Natural killer cell (primary cell): ENCODE measurements at regions not wholly inside any gene's neighbourhood (a gene's known extent, or its start where the extent isn't known, plus 50 kb on each side); places are given as distances from the start of the nearest gene placed in this dataset.

Experiments used
- ATAC-seq, 3 donors: fragments of 150-1000 bp in 2 of 3; fragments of 200-7000 bp in 1 of 3; cut with Tn5 transposase; 1 replicate in 1 of 3; 2 replicates in 2 of 3; pipeline ENCODE4 v1.10.0; 2021; ENCODE audit warnings: mild to moderate bottlenecking in 2 of 3, moderate library complexity in 2 of 3
- DNase-seq, 2 donors: peaks; one replicate each; pipeline versions ENCODE4 v3.0.0 to v3.0.0-alpha.2; 2013 to 2021; ENCODE audit warnings: mixed read lengths in 1 of 2
- H3K27ac ChIP-seq: one replicate; pipeline ENCODE4 v1.5.1; 2013; ENCODE audit warnings: mild to moderate bottlenecking, low read length
- H3K27me3 ChIP-seq: one replicate; pipeline ENCODE4 v1.6.1; 2013; ENCODE audit warnings: low read length; ENCODE audit not compliant: control insufficient read depth, insufficient read depth
- H3K36me3 ChIP-seq: one replicate; pipeline ENCODE4 v1.6.1; 2013; ENCODE audit warnings: low read length; ENCODE audit not compliant: control insufficient read depth, insufficient read depth
- H3K4me1 ChIP-seq: one replicate; pipeline ENCODE4 v1.6.1; 2013; ENCODE audit warnings: low read length; ENCODE audit not compliant: control insufficient read depth, insufficient read depth
- H3K4me3 ChIP-seq: one replicate; pipeline ENCODE4 v1.5.1; 2013; ENCODE audit warnings: low read length
- H3K9me3 ChIP-seq: one replicate; pipeline ENCODE4 v1.6.1; 2013; ENCODE audit warnings: low read length; ENCODE audit not compliant: control insufficient read depth, insufficient read depth
- H3K27ac Mint-ChIP-seq, 2 donors: one replicate each; pipeline ENCODE4 v1.8.0; 2022; ENCODE audit warnings: mild to moderate bottlenecking in 2 of 2, mixed read lengths in 2 of 2, moderate library complexity in 1 of 2
- H3K27me3 Mint-ChIP-seq, 2 donors: one replicate each; pipeline ENCODE4 v1.8.0; 2022; ENCODE audit warnings: low read depth in 2 of 2, mixed read lengths in 2 of 2
- H3K36me3 Mint-ChIP-seq: one replicate; pipeline ENCODE4 v1.8.0; 2022; ENCODE audit warnings: mixed read lengths
- H3K4me1 Mint-ChIP-seq, 2 donors: one replicate each; pipeline ENCODE4 v1.8.0; 2022; ENCODE audit warnings: mixed read lengths in 2 of 2
- H3K4me3 Mint-ChIP-seq: one replicate; pipeline ENCODE4 v1.8.0; 2022; ENCODE audit warnings: mild to moderate bottlenecking, moderate library complexity, mixed read lengths
- H3K9me3 Mint-ChIP-seq, 2 donors: one replicate each; pipeline ENCODE4 v1.8.0; 2022; ENCODE audit warnings: mixed read lengths in 2 of 2
- WGBS: methylation state at CpG from one replicate; pipeline ENCODE4 v1.1.7; 2013; ENCODE audit warnings: missing lambda C conversion rate; ENCODE audit not compliant: insufficient coverage; 5-methylcytosine and 5-hydroxymethylcytosine counted together
- intact Hi-C: fragments of 100-400 bp; cut with micrococcal nuclease; formaldehyde crosslinking; loops from one replicate; pipeline ENCODE4 v1.14.2; 2022
- TF ChIP-seq, protein P1 (sequence below): fragments of 200-600 bp; IDR thresholded peaks from one replicate; pipeline ENCODE4 v1.8.0; 2022; ENCODE audit warnings: antibody characterized with exemption

DNA sequence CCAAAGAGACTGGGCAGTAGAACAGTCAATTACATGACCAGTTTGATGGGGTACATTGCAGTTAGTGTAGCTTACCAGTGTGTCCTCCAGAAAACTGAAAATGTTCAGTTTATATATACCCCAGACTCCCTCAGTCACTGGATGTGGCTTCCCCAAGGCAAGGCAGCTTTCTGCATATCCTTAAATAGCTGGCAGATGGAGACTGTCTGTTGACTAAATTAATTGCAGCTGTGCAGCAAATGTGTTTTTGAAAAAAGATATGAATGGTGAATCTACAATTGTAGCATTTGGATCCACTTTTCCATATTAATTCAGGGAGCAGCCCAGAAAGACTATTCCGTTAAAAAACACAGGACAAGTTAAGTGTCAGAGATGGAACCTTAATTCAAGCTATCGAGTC lies 565.1 kb upstream of the CCDC179 start:
- no peak overlapping the region for H3K4me3 Mint-ChIP-seq

GRCh38 chr11:23429569-23429968 lies 569.3 kb upstream of the CCDC179 start:
- DNase-seq (no peak), ATAC-seq (no peak)
- H3K4me3 Mint-ChIP-seq: no peak overlapping the region
- Histone ChIP-seq H3K4me3 (no peak overlapping the region), H3K27ac (no peak overlapping the region), H3K36me3 (no peaks in the 10 kb centered on the region), H3K4me1 (no peaks in the 10 kb centered on the region), H3K27me3 (no peaks in the 10 kb centered on the region), H3K9me3 (no peaks in the 10 kb centered on the region)
- WGBS: 100% methylated on average over 1 of the region's 3 CpGs
- H3K4me1 Mint-ChIP-seq: no peaks in the 10 kb centered on the region
- peaks cover 0 to 2% of the 10 kb centered on the region in 2 donors for H3K27me3 Mint-ChIP-seq
- peaks cover 0 to 4% of the 10 kb centered on the region in 2 donors for H3K9me3 Mint-ChIP-seq
- no peaks in the 10 kb centered on the region for H3K36me3 Mint-ChIP-seq
- TF ChIP-seq, protein P1, sequence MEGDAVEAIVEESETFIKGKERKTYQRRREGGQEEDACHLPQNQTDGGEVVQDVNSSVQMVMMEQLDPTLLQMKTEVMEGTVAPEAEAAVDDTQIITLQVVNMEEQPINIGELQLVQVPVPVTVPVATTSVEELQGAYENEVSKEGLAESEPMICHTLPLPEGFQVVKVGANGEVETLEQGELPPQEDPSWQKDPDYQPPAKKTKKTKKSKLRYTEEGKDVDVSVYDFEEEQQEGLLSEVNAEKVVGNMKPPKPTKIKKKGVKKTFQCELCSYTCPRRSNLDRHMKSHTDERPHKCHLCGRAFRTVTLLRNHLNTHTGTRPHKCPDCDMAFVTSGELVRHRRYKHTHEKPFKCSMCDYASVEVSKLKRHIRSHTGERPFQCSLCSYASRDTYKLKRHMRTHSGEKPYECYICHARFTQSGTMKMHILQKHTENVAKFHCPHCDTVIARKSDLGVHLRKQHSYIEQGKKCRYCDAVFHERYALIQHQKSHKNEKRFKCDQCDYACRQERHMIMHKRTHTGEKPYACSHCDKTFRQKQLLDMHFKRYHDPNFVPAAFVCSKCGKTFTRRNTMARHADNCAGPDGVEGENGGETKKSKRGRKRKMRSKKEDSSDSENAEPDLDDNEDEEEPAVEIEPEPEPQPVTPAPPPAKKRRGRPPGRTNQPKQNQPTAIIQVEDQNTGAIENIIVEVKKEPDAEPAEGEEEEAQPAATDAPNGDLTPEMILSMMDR: no peak
- H3K27ac Mint-ChIP-seq: no peak overlapping the region
- intact Hi-C loops: no loop called here

More for the DNA sequence above, 565.1 kb upstream of the CCDC179 start:
- Histone ChIP-seq H3K4me3 (no peak overlapping the region), H3K4me1 (no peaks in the 10 kb centered on the region), H3K27ac (no peak overlapping the region), H3K27me3 (no peaks in the 10 kb centered on the region), H3K36me3 (no peaks in the 10 kb centered on the region), H3K9me3 (no peaks in the 10 kb centered on the region)
- Mint-ChIP-seq H3K27ac (no peak overlapping the region), H3K36me3 (no peaks in the 10 kb centered on the region), H3K9me3 (peaks cover 0 to 4% of the 10 kb centered on the region in 2 donors), H3K4me1 (no peaks in the 10 kb centered on the region), H3K27me3 (peaks cover 0 to 2% of the 10 kb centered on the region in 2 donors)
- TF ChIP-seq, protein P1: no peak
- intact Hi-C loops: no loop called here
- DNase-seq: no peak
- ATAC-seq: no peak
- WGBS: 83% methylated on average over 2 of the region's 2 CpGs

- H3K27me3 Mint-ChIP-seq: no peaks in the 10 kb centered on the region
- H3K27me3 ChIP-seq: no peaks in the 10 kb centered on the region
- ATAC-seq: no peak
- H3K27ac ChIP-seq: no peak overlapping the region
- TF ChIP-seq, protein P1: no peak
- H3K27ac Mint-ChIP-seq: no peak overlapping the region
- no peak for DNase-seq
- H3K36me3 ChIP-seq: no peaks in the 10 kb centered on the region
- H3K9me3 Mint-ChIP-seq: no peaks in the 10 kb centered on the region
- no peaks in the 10 kb centered on the region for H3K9me3 ChIP-seq
- no peaks in the 10 kb centered on the region for H3K4me1 Mint-ChIP-seq
- no peaks in the 10 kb centered on the region for H3K36me3 Mint-ChIP-seq
- no peak overlapping the region for H3K4me3 ChIP-seq
- H3K4me1 ChIP-seq: no peaks in the 10 kb centered on the region
- H3K4me3 Mint-ChIP-seq: no peak overlapping the region
- intact Hi-C loops: no loop called here
- 100% methylated on average over 2 of the region's 2 CpGs for WGBS
These were observed 593.2 kb upstream of the CCDC179 start for GRCh38 chr11:23453522-23453921.

DNA sequence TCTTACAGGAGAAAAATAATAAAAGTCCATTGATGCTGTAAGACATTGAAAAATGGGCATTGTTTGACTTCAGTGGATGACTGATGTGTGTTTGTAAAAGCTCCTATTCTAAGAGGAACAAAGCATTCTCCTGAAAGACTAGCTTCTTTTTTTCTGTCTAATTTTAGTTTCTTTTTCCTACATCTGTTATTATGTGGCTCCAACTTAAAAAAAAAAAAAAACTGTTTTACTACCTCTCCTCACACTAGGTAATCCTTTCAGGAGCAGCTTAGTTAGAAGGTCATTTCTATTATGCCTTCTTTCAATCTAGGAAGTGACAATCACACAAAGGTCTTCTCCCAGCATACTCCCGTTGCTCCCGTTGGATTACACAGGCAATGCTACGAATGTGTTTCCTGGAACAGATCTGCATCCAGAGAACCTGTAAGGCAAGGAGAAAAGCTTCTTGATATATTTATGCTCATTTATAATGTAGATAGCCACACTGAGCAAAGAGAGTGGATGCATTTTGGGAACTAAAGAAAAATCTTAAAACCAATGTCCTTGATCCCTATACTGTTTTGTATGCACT lies 595.1 kb upstream of the CCDC179 start:
- 64% methylated on average over 3 of the region's 3 CpGs for WGBS
- Histone ChIP-seq H3K27ac (no peak overlapping the region), H3K9me3 (no peaks in the 10 kb centered on the region), H3K4me3 (no peak overlapping the region), H3K27me3 (no peaks in the 10 kb centered on the region), H3K36me3 (no peaks in the 10 kb centered on the region), H3K4me1 (no peaks in the 10 kb centered on the region)
- intact Hi-C loops: no loop called here
- H3K27me3 Mint-ChIP-seq: no peaks in the 10 kb centered on the region
- H3K36me3 Mint-ChIP-seq: no peaks in the 10 kb centered on the region
- ATAC-seq: no peak
- no peaks in the 10 kb centered on the region for H3K4me1 Mint-ChIP-seq
- TF ChIP-seq, protein P1: no peak
- no peak for DNase-seq
- H3K9me3 Mint-ChIP-seq: peaks cover 0 to 2% of the 10 kb centered on the region in 2 donors
- no peak overlapping the region for H3K4me3 Mint-ChIP-seq
- H3K27ac Mint-ChIP-seq: no peak overlapping the region
